Stimulated activated CD4-positive, alpha-beta T cell treated with anti-CD3 and anti-CD28 coated beads, Interleukin-4, amount 100 ng/mL, for 1 hour (primary cell): ENCODE measurements at regions not wholly inside any gene's neighbourhood (a gene's known extent, or its start where the extent isn't known, plus 50 kb on each side); places are given as distances from the start of the nearest gene placed in this dataset.

Source experiments
- DNase-seq: peaks from one replicate; pipeline ENCODE4 v3.0.0-alpha.2; 2020

DNA sequence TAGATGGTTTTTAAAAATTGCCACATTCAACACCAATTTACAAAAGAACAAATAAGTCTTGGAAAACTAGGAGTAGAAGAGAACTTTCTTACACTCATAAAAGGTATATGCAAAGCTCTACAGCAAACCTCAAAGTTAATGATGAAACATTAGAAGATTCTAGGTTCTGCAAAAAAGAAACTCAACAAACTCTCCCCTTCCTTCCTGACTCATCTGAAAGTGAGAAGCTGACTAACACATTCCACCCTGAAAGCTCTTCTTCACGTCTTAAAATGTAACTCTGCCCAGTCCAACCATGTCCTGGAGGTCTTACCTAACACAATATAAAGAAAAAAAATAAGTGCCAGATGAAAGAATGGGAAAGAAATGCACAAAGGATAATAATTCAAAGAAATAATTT, 218.9 kb upstream of the ISX start:
- no peak for DNase-seq

DNA sequence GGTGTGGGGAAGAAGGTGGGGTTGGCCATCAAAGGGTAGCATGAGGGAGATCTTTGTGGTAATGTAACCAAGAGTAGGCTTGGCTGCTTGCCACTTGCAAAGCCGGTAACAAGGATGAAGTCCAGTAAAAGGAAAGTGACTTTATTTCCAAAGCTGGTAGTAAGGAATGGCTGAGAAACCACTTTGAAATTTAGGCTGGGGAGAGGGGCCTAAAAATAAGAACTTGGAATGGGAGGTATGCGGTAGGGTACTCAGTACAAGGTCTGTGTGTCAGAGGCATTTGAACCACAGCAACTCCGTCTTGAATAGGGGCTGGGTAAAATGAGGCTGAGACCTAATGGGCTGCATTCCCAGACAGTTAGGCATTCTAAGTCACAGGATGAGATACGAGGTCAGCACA, 216.0 kb upstream of the ISX start:
- no peak for DNase-seq

GRCh38 chr22:34851918-34852662, 213.9 kb upstream of the ISX start:
- no peak for DNase-seq

DNA sequence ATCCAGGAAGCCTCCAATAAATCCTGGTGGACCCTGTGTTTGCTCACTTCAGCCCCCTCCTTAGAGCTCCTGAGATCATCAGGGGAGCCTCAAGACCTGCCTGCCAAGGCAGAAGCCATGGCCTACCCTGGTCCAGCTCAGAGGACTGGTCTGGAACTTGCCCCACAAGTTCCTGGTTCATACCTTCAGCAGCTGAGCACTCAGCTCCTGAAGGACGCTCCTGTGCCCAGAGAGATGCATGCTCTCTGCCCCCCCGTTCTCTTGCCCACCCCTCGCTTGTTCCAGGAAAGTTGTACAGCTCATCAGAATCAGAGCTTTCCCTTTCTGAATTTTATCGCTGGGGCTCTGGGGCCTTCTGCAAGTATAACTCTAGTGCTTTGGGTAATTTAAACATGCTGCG, 210.5 kb upstream of the ISX start:
- no peak for DNase-seq

- no peak for DNase-seq
Observed at GRCh38 chr22:34858066-34858465, 207.9 kb upstream of the ISX start.

GRCh38 chr22:34861787-34862186, 204.2 kb upstream of the ISX start:
- DNase-seq, result no peak

GRCh38 chr22:34866081-34866480, 199.9 kb upstream of the ISX start:
- DNase-seq, result no peak

GRCh38 chr22:34866495-34867131, 199.3 kb upstream of the ISX start:
- no peak for DNase-seq

GRCh38 chr22:34877506-34877905, 188.5 kb upstream of the ISX start:
- DNase-seq, result no peak

DNA sequence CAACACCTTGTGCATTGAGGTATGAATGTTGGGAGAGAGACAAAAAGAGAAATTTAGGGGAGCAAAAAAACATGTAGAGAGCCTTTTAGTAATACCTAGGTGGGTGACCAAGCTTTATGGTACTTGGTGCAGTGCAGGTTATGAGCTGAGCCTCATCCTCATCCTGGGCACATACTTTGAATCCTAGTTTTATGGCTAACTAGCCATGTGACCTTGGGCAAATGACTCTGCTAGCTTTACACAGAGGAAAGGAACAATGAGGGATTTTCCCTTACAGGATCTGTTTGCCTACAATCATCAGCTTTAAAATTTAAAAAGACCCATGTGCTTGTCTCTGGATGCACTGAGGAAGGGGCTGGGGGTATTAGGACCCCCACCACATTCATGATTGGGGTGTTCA, 187.8 kb upstream of the ISX start:
- no peak for DNase-seq

DNA sequence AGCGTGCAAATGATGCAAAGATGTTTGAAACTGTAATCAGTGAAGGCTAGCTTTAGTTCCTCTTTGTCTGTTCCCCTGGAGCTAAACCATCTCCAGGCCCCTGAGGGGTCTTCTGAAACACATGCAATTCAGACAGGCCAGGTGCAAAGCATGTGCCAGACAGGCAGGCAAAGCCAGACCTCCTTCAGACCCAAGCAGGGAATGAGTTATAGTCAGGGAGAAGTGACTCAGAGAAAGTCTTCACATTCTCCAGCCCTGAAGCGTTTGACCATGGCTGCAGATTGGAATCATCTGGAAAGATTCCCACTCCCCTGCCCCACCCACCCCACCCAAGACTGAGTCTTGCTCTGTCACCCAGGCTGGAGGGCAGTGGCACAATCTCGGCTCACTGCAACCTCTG, 187.0 kb upstream of the ISX start:
- DNase-seq, result no peak

GRCh38 chr22:34880662-34881061, 185.3 kb upstream of the ISX start:
- no peak for DNase-seq

- DNase-seq, result no peak
Observed at GRCh38 chr22:34881453-34881852, 184.5 kb upstream of the ISX start.

DNA sequence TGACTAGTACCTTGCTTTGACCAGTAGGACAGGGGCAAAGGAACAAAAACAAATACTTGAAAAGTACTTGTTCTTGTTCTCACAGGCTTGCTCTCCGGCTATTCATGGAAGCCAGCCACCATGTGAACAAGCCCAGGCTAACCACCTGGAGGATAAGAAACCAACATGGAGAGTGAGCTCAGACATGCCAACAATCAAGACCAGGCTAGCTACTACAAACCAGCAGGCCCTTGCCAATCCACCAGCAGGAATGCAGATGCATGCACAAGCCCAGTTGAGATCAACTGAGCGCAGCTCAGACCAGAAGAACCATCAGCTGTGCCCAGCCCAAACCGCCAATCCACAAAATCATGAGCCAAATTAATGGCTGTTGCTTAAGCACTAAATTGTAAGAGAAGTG, 180.1 kb upstream of the ISX start:
- no peak for DNase-seq

DNA sequence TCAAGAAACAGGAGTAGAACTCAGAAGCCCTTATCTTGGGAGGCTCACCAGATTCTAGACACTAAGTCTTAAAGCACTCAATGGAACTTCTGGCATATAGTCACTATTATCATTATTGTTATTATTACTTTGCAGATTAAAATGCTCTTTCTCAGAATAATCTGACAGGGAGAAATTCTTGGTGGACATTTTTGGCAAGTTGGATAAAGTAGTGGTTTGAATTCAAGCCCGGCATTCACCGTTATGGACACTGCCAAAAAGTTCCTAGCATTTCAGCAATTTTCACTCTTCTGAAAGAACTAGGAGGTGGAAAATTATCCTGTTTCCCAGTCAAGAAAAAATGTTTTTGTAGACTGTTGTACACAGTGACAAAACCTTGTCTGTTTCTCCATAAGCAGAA, 179.6 kb upstream of the ISX start:
- no peak for DNase-seq

DNA sequence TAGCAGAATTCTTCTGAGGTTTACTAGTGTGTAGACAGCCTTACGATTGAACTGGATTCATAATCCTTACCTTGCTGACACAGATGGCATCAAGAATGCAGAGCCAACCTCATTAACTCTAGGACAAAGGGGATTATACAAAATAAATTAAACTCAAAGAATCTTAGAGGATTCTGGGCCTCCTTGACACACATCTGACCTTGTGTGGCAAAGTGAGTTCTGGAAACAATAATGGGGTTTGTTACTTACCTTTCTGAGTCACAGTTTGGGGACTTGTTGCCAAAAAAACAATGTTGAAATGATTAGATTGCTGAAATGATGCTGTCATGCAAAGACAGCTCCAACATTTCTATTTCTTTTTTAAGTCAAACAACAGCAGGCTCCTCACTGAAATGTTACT, 179.1 kb upstream of the ISX start:
- DNase-seq, result no peak

DNA sequence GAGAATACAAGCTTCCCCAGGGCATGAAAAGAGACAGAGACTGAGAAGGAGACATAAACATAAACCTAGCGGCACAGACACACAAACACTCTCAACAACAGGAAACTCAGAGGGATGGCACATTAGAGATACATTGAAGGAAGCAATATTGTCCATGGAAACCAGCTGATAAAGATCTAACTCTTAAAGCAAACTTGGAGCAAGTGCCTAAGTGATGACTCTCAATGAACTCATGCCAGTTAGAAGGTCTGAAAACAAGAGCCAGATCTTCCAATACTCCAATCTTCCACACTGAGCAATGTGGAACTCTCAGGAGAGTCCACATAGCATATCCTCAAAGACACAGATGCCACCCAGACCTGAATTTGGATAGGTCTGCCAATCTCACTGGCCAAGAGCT, 168.8 kb upstream of the ISX start:
- DNase-seq, result no peak

DNA sequence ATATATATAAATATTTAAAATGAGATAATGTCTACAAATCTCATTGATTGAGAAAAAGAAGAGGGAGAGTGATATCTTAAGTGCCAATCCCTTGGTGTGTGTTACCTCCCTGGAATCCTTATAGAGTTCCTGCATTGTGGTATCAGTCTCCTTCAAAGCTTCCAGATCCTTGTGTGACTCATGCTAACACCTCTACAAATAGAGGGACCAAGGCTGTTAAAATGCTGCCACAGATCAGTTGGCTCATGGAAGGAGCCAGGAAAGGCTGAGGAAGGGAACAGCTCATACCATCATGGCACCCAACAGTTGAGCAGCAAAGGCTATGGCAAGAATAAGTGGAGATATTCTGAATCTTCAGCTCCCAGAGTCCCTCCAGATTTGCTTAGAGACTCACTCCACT, 163.6 kb upstream of the ISX start:
- DNase-seq, result no peak

GRCh38 chr22:34903416-34903815, 162.5 kb upstream of the ISX start:
- no peak for DNase-seq

GRCh38 chr22:34904486-34904885, 161.5 kb upstream of the ISX start:
- no peak for DNase-seq

- no peak for DNase-seq
Observed at GRCh38 chr22:34913826-34914225, 152.1 kb upstream of the ISX start.

GRCh38 chr22:34914846-34915245, 151.1 kb upstream of the ISX start:
- DNase-seq, result no peak

- DNase-seq, result no peak
Observed at GRCh38 chr22:34917239-34917638, 148.7 kb upstream of the ISX start.

DNA sequence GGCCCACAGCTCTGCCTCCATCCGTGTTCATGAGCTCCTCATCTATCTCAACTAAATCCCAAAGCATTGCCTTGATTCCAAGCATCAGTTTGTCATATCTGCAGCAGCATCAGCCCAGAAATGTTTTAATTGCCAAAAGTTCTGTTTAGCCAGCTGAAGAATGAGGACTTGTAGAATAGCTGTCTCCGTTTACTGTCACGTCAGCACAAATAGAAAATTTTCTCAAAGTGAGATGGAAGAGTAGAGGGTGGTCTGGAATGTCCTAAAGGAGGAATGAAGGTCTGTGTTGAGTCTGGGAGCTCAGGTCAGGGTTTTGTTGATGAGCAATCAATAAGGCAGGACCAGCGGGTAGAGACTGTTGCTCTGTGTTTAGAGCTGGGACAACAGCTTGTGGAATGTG, 134.9 kb upstream of the ISX start:
- DNase-seq, result no peak

GRCh38 chr22:34934261-34934660, 131.7 kb upstream of the ISX start:
- DNase-seq, result no peak
